ENCODE measurements at regions not wholly inside any gene's neighbourhood (a gene's known extent, or its start where the extent isn't known, plus 50 kb on each side); places are given as distances from the start of the nearest gene placed in this dataset.
"Not testable (repeated sequence)": the region's sequence is repeated elsewhere in the genome, so short reads cannot be mapped to it uniquely, and the experiment has no call there.

- in situ Hi-C loops (cut with MboI; ENCODE audit: low sequenced_read_pairs): no loop called here
These were observed 603.1 kb downstream of the ETNK1 start for GRCh38 chr12:23228101-23228500.

GRCh38 chr12:23230899-23231298 lies 605.9 kb downstream of the ETNK1 start:
- in situ Hi-C loops (cut with MboI; ENCODE audit: low sequenced_read_pairs): no loop called here

- in situ Hi-C loops (cut with MboI; ENCODE audit: low sequenced_read_pairs): no loop called here
These were observed 611.3 kb downstream of the ETNK1 start for GRCh38 chr12:23236066-23236780.

DNA sequence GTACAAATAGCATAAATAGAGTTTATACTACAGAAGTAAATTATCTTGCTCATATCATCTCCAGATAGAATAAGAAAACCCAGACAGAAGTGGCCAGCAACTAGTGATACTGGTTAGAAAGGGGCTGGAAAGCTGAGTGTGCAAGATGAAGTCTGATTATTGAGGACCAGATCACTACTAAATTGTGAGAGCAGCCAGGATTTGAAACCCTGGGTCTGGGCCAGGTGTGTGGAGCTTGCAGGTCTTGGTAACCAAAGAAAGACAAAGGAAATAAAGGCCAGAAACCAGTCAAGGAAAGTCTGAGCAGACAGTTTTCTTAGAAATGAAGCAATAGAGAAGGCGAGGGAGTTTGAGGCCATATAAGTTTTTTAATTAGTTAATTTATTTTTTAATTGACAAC lies 611.8 kb downstream of the ETNK1 start:
- in situ Hi-C loops (cut with MboI; ENCODE audit: low sequenced_read_pairs): no loop called here

- in situ Hi-C loops (cut with MboI; ENCODE audit: low sequenced_read_pairs): no loop called here
These were observed 613.2 kb downstream of the ETNK1 start for GRCh38 chr12:23238190-23238589.

- in situ Hi-C loops (cut with MboI; ENCODE audit: low sequenced_read_pairs): no loop called here
These were observed 614.0 kb downstream of the ETNK1 start for GRCh38 chr12:23238957-23239356.

- in situ Hi-C loops (cut with MboI; ENCODE audit: low sequenced_read_pairs): no loop called here
These were observed 620.2 kb downstream of the ETNK1 start for GRCh38 chr12:23245186-23245585.

- in situ Hi-C loops (cut with MboI; ENCODE audit: low sequenced_read_pairs): no loop called here
These were observed 628.2 kb downstream of the ETNK1 start for GRCh38 chr12:23253191-23253590.

DNA sequence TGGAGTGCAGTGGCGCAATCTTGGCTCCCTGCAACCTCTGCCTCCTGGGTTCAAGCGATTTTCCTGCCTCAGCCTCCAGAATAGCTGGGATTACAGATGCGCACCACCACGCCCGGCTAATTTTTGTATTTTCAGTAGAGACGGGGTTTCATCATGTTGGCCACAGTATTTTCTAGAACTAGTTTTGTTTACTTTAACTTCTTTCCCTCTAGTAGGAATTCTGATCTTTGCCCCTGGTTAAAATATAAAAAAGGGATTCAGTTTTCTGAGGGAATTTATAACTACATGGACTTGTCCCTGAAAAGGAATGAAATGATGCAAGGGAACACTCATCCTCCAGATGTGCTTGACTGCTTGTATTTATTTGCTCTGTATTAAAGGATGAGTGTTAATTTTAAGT lies 628.9 kb downstream of the ETNK1 start:
- in situ Hi-C loops (cut with MboI; ENCODE audit: low sequenced_read_pairs): not testable (repeated sequence)

DNA sequence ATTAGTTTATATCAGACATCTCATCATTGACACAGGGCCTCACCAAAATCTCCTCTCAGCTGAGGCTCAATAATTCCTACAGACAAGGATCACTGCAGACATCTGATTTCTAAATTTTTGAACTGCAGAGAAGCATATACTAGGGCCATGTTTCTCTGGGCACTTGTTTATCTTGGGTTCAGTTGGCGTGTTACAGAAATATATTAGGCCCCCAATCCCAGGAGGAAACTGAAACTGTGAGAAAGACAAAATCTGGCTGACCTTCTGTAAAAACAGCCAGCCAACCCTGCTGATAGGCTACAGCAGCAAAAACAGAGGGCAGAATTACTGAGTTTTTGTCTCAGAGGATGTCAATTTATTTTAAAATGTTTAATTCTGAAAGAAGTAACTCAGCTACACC lies 634.6 kb downstream of the ETNK1 start:
- in situ Hi-C loops (cut with MboI; ENCODE audit: low sequenced_read_pairs): no loop called here

GRCh38 chr12:23262670-23263069 lies 637.7 kb downstream of the ETNK1 start:
- in situ Hi-C loops (cut with MboI; ENCODE audit: low sequenced_read_pairs): no loop called here

DNA sequence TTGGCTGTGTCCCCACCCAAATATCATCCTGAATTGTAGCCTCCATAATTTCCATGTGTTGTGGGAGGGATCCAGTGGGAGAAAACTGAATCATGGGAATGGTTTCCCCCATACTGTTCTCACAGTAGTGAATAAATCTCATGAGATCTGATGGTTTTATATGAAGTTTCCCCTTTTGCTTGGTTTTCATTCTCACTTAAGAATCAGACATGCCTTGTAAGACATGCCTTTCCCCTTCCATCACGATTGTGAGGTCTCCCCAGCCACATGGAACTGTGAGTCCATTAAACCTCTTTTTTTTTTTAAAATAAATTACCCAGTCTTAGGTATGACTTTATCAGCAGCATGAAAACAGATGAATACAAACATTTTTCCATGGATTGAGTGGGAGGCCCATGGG lies 652.9 kb downstream of the ETNK1 start:
- in situ Hi-C loops (cut with MboI; ENCODE audit: low sequenced_read_pairs): no loop called here

DNA sequence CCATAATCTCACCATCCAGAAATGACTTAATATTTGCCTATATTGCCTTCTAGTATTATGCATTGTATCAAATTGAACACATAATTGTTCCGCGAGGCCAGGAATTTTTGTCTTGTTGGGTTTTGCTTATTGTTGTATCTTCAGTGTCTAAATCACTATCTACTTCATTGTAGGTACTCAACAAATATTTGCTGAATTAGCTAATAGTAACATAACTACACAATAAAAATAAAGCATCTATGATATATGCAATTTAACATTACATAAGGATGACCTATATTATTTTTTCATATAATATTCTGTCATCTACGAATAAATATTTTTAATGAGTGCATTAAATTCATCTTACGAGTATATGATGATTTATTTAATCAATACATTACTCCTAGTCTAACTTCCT lies 656.3 kb downstream of the ETNK1 start:
- in situ Hi-C loops (cut with MboI; ENCODE audit: low sequenced_read_pairs): no loop called here

GRCh38 chr12:23282701-23283100 lies 657.7 kb downstream of the ETNK1 start:
- in situ Hi-C loops (cut with MboI; ENCODE audit: low sequenced_read_pairs): no loop called here

DNA sequence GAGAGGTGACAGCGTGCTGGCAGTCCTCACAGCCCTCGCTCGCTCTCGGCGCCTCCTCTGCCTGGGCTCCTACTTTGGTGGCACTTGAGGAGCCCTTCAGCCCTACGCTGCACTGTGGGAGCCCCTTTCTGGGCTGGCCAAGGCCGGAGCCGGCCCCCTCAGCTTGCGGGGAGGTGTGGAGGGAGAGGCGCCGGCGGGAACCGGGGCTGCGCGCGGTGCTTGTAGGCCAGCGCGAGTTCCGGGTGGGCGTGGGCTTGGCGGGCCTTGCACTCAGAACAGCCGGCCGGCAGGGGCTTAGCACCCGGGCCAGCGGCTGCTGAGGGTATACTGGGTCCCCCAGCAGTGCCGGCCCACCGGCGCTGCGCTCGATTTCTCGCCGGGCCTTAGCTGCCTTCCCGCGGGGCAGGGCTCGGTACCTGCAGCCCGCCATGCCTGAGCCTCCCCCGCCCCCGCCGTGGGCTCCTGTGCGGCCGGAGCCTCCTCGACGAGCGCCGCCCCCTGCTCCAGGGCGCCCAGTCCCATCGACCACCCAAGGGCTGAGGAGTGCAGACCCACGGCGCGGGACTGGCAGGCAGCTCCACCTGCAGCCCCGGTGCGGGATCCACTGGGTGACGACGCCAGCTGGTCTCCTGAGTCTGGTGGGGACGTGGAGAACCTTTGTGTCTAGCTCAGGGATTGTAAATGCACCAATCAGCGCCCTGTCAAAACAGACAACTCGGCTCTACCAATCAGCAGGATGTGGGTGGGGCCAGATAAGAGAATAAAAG lies 661.0 kb downstream of the ETNK1 start:
- in situ Hi-C loops (cut with MboI; ENCODE audit: low sequenced_read_pairs): not testable (repeated sequence)

DNA sequence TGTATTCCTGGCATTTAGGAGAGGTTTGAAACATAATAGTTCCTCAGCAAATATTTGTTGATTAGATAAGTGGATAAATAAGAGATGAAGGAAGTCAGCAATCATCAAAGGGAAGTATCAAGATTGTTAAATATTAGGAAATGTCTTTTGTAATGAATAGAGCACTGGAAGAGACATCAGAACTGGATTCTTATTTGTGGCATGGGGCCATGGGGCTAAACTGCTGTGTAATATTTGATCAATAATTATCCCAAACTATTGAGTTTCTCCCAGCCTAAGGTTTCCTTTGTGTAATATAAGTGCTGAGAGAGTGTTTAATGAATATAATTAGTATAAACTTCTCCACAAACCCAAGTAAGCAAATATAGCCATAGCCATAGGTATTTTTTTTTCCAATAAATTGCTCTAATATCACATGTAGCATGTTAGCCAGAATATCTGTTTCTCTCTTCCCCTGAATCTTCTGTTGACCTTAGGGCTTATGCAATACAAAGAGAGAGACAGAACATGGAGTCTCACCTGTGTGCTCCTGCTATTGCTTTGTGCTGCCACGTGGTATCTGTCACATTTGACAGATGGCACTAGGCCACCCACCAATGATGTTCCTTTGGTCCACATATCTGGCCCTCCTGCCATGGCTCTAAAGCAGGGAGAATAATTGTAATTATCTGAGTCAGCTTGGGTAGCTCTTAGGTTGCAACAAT lies 658.7 kb downstream of the SOX5 start:
- in situ Hi-C loops (cut with MboI; ENCODE audit: low sequenced_read_pairs): no loop called here

DNA sequence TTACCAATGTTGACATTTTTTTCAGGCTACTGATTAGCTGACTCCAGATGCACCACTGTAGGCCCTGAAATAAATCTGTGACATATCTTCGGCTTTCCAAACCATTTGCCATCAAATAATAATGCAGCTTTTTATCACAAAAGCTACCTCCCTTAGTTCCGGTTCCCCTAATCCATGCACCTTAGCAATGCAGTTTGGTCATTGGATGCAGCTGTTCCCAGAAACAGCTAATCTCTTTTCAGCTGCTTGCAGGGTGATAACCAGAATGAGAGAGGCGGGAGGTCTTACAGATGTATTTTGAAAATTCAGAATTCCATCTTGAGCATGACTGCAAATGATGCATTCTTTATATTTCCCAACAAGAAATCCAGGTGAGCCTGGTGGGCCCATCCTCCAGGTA lies 646.2 kb downstream of the SOX5 start:
- in situ Hi-C loops (cut with MboI; ENCODE audit: low sequenced_read_pairs): no loop called here

DNA sequence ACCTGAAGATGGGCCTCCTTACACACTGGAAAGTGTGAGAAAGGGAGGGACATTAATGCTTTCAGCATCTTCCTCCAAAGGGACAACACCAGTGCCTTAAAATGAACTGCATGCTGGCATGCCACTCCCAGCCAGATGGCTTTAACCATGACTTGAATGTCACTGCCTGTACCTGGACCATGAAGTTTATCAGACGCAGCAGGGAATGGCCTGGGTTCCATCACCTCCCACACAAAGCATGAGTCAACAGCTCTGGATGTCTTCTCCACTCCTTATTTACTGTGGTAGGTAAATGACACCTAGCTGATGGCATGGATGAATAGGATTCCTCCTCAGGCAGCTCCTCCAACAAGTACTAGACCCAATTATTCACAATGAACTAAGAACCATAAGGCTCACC lies 645.6 kb downstream of the SOX5 start:
- in situ Hi-C loops (cut with MboI; ENCODE audit: low sequenced_read_pairs): no loop called here

GRCh38 chr12:23333938-23334337 lies 615.5 kb downstream of the SOX5 start:
- in situ Hi-C loops (cut with MboI; ENCODE audit: low sequenced_read_pairs): no loop called here

GRCh38 chr12:23335593-23335992 lies 613.9 kb downstream of the SOX5 start:
- in situ Hi-C loops (cut with MboI; ENCODE audit: low sequenced_read_pairs): no loop called here

DNA sequence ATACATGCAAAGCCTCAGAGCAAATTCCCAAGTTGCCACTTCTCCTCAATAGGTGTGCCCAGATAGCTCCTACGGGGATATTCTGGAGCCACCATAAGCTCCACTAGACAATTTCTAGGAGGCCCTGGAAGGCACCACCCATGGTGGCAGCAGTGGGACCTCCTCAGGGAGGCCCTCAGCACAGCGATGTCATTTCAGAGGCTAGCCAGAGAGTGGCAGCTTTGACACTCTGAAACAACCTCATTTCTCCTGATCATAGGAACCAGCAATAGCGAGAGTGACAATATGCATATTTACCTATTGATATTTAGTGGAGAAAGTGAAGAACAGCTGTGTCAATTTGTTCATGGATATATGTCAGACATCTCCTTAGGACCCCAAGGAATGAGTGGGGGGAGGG lies 612.3 kb downstream of the SOX5 start:
- in situ Hi-C loops (cut with MboI; ENCODE audit: low sequenced_read_pairs): no loop called here

GRCh38 chr12:23340351-23340750 lies 609.1 kb downstream of the SOX5 start:
- in situ Hi-C loops (cut with MboI; ENCODE audit: low sequenced_read_pairs): no loop called here

Data from HL-60/S4 (cell line).